ENCODE measurements at regions not wholly inside any gene's neighbourhood (a gene's known extent, or its start where the extent isn't known, plus 50 kb on each side); places are given as distances from the start of the nearest gene placed in this dataset.

DNA sequence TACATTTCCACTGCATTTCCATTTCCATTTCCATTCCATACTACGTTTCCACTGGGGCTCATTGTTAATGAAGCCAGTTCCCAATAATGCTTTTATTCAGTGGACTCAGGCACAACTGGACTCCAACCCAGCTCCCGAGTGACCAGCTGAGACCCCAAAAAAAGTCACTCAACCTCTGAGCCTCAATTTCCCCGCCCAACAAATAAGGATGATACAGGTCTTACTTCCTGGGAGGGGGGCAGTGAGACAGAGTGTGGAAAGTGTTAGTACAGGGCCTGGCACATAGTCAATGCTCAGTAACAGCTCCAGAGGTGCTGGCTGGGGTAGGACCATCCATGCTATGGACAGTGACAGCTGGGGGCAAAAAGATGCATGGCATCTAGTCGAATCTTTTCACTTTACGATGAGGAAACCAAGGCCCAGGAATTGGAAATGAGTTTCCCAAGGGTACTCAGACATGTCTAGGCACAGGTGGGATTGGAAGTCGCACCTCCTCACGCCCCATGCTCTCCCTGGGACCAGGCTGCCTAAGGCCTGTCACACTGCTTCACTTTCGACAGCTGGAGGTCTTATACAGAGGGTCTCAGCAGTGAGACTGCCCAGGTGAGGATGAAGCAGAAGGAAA is 226.5 kb downstream of the ANAPC1 start:
- TF ChIP-seq CTCF (IDR thresholded peaks at IDR 0.05) (no peak), POLR2A (IDR thresholded peaks at IDR 0.05) (no peak)

All from thyroid gland (tissue), 4 donors.